ENCODE measurements at regions not wholly inside any gene's neighbourhood (a gene's known extent, or its start where the extent isn't known, plus 50 kb on each side); places are given as distances from the start of the nearest gene placed in this dataset.

DNA sequence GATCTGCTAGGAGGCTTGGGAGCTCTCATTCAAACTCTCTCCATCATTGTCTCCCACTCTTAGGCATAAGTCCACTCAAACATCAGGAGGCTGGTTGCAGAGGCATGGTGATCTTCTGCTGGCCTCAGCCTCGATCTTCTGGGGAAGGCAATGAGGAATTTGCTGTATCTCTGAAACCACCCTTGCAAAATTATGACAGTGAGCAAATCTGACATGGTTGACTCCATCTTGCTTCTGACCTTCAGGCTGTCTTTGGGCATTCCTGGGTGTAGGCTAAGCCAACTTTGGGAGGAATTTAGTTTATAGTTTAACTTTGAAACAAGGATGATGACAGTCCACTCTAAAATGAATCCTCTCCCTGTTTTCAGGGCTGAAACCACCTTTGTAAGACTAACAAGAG is 84.1 kb upstream of the ABCC4 start:
- ATAC-seq = no peak
- TF ChIP-seq RARB (CRISPR knock-in tag; IDR thresholded peaks at IDR 0.05) = no peak
- TF ChIP-seq, protein P1, sequence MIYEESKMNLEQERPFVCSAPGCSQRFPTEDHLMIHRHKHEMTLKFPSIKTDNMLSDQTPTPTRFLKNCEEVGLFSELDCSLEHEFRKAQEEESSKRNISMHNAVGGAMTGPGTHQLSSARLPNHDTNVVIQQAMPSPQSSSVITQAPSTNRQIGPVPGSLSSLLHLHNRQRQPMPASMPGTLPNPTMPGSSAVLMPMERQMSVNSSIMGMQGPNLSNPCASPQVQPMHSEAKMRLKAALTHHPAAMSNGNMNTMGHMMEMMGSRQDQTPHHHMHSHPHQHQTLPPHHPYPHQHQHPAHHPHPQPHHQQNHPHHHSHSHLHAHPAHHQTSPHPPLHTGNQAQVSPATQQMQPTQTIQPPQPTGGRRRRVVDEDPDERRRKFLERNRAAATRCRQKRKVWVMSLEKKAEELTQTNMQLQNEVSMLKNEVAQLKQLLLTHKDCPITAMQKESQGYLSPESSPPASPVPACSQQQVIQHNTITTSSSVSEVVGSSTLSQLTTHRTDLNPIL (CRISPR knock-in tag; IDR thresholded peaks at IDR 0.05; ENCODE audit: low read depth) = no peak
- no peak for TF ChIP-seq ZNF8 (CRISPR knock-in tag; IDR thresholded peaks at IDR 0.05)
- TF ChIP-seq SNAI2 (CRISPR knock-in tag; IDR thresholded peaks at IDR 0.05) = no peak
- TF ChIP-seq ISL1 (CRISPR knock-in tag; IDR thresholded peaks at IDR 0.05) = no peak
- TF ChIP-seq CSDC2 (CRISPR knock-in tag; IDR thresholded peaks at IDR 0.05) = no peak

DNA sequence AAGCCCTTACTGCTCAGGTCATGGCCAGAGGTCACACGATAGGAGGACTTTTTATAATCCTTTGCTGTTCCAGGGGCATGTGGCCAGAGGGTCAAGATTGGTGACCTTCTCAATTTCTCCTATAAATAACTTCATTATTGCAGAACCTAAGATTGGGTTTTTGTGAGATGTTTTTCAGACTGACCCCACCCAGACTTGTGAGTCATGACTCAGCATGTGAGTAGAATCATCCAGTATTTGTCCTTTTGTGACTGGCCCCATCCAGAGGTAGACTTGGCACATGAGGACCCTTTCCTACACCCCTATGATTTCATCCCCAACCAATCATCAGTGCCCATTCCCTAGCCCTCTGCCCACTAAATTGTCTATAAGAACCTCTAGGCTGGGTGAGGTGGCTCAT is 84.5 kb upstream of the ABCC4 start:
- ATAC-seq = no peak
- TF ChIP-seq ESRRG (CRISPR knock-in tag; IDR thresholded peaks at IDR 0.05) (no peak), SNAI2 (CRISPR knock-in tag; IDR thresholded peaks at IDR 0.05) (no peak), ZC3H10 (CRISPR knock-in tag; IDR thresholded peaks at IDR 0.05) (no peak), ZNF565 (CRISPR knock-in tag; conservative IDR thresholded peaks at IDR 0.05; ENCODE audit: low read depth) (no peak), TCF4 (CRISPR knock-in tag; IDR thresholded peaks at IDR 0.05; ENCODE audit: borderline replicate concordance) (no peak), GLIS3 (CRISPR knock-in tag; IDR thresholded peaks at IDR 0.05) (no peak)
- TF ChIP-seq, protein P2, sequence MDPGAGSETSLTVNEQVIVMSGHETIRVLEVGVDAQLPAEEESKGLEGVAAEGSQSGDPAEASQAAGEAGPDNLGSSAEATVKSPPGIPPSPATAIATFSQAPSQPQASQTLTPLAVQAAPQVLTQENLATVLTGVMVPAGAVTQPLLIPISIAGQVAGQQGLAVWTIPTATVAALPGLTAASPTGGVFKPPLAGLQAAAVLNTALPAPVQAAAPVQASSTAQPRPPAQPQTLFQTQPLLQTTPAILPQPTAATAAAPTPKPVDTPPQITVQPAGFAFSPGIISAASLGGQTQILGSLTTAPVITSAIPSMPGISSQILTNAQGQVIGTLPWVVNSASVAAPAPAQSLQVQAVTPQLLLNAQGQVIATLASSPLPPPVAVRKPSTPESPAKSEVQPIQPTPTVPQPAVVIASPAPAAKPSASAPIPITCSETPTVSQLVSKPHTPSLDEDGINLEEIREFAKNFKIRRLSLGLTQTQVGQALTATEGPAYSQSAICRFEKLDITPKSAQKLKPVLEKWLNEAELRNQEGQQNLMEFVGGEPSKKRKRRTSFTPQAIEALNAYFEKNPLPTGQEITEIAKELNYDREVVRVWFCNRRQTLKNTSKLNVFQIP (CRISPR knock-in tag; IDR thresholded peaks at IDR 0.05; ENCODE audit: borderline replicate concordance, low read depth) = no peak
- TF ChIP-seq, protein P3, sequence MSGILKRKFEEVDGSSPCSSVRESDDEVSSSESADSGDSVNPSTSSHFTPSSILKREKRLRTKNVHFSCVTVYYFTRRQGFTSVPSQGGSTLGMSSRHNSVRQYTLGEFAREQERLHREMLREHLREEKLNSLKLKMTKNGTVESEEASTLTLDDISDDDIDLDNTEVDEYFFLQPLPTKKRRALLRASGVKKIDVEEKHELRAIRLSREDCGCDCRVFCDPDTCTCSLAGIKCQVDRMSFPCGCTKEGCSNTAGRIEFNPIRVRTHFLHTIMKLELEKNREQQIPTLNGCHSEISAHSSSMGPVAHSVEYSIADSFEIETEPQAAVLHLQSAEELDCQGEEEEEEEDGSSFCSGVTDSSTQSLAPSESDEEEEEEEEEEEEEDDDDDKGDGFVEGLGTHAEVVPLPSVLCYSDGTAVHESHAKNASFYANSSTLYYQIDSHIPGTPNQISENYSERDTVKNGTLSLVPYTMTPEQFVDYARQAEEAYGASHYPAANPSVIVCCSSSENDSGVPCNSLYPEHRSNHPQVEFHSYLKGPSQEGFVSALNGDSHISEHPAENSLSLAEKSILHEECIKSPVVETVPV (CRISPR knock-in tag; IDR thresholded peaks at IDR 0.05) = no peak

DNA sequence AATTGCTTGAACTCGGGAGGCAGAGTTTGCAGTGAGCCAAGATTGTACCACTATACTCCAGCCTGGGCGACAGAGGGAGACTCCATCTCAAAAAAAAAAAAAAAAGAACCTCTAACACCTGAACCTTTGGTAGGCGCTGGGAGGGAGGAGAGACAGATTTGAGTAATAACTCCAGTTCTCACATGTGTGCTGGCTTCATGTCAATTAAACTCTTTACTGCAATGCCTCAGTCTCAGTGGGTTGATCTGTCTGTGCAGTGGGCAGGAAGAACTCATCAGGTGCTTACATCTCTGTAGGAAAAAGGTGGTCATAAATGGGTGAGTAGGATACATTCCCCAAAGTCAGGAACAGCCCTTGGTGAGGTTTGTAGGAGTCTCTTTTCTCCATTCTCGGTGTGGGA is 85.1 kb upstream of the ABCC4 start:
- TF ChIP-seq SNAI2 (CRISPR knock-in tag; IDR thresholded peaks at IDR 0.05) = no peak
- no peak for ATAC-seq

DNA sequence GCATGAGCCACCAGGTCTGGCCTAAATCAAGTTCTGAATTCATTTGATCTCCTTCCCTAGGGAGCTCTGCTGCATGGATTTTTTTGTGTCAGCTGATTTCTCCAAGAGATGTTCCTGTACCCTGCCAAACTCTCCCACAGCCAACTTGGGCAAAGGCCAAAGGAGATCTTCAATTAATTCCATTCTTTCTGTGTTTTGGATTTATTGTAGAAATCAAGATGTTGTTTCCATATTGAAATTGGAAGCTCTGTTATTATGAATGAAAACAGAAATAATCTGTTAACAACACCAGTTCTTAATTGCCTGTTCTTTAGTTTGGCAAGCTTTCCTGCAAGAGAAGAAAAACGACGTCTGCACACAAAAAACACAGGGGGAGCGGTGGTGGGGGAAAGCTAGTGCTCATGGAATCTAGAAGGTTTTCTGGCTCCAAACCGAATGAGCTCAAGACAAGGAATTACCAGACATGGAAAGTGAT is 86.5 kb upstream of the ABCC4 start:
- peak; percentile 79 for ATAC-seq
- TF ChIP-seq ISL1 (CRISPR knock-in tag; IDR thresholded peaks at IDR 0.05) = peak; percentile 66
- TF ChIP-seq ZFP30 (CRISPR knock-in tag; IDR thresholded peaks at IDR 0.05) = no peak
- TF ChIP-seq, protein P1 (CRISPR knock-in tag; IDR thresholded peaks at IDR 0.05; ENCODE audit: low read depth) = no peak
- peak; percentile 39; the same call in 1 of the 2 replicates for TF ChIP-seq TCF4 (CRISPR knock-in tag; IDR thresholded peaks at IDR 0.05; ENCODE audit: borderline replicate concordance)

DNA sequence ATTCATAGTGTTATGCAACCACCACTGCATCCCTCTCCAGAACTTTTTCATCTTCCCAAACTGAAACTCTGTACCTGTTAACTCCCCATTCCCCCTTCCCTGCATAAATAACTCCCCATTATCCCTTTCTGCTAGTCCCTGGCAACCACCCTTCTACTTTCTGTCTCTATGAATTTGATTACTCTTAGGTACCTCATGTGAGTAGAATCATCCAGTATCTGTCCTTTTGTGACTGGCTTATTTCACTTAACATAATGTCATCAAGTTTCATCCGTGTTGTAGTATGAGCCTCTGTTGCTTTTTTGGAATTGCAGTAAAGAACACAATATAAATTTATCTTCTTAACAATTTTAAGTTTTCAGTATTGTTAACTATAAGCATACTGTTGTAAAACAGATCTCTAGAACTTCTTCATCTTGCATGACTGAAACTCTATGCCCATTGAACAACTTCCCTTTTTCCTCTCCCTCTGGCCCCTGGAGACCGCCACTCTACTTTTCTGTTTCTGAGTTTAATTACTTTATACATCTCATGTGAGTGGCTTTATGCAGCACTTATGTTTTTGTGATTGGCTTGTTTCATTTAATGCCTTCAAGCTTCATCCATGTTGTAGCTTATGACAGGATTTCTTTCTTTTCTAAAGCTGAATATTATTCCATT is 87.3 kb upstream of the ABCC4 start:
- no peak for ATAC-seq
- no peak for TF ChIP-seq ZC3H10 (CRISPR knock-in tag; IDR thresholded peaks at IDR 0.05)
- no peak for TF ChIP-seq ZNF8 (CRISPR knock-in tag; IDR thresholded peaks at IDR 0.05)
- no peak for TF ChIP-seq CSDC2 (CRISPR knock-in tag; IDR thresholded peaks at IDR 0.05)
- TF ChIP-seq SNAI2 (CRISPR knock-in tag; IDR thresholded peaks at IDR 0.05) = no peak
- TF ChIP-seq RARB (CRISPR knock-in tag; IDR thresholded peaks at IDR 0.05) = no peak
- TF ChIP-seq, protein P1 (CRISPR knock-in tag; IDR thresholded peaks at IDR 0.05; ENCODE audit: low read depth) = no peak
- TF ChIP-seq ZFP3 (CRISPR knock-in tag; IDR thresholded peaks at IDR 0.05) = no peak
- TF ChIP-seq OSR1 (CRISPR knock-in tag; IDR thresholded peaks at IDR 0.05) = no peak

DNA sequence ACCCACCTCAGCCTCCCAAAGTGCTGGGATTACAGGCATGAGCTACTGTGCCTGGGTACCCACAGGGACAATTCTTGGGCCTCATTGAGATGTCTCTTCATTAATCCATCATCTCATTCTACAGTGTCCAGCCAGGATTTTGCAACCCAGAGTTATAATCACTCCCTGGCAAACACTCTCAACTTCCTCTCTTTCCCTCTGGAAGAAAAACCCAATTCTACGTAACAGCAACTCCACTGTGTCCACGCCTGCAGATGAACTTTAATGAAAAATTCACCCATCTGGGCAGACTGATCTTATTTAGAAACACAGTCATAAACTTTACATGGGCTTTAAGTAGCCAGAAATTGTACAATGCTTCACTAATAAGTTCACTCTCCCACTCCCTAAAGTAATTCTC is 90.1 kb upstream of the ABCC4 start:
- no peak for ATAC-seq
- TF ChIP-seq BACH2 (CRISPR knock-in tag; IDR thresholded peaks at IDR 0.05; ENCODE audit: borderline replicate concordance) (no peak), OSR1 (CRISPR knock-in tag; IDR thresholded peaks at IDR 0.05) (no peak)
- TF ChIP-seq, protein P4, sequence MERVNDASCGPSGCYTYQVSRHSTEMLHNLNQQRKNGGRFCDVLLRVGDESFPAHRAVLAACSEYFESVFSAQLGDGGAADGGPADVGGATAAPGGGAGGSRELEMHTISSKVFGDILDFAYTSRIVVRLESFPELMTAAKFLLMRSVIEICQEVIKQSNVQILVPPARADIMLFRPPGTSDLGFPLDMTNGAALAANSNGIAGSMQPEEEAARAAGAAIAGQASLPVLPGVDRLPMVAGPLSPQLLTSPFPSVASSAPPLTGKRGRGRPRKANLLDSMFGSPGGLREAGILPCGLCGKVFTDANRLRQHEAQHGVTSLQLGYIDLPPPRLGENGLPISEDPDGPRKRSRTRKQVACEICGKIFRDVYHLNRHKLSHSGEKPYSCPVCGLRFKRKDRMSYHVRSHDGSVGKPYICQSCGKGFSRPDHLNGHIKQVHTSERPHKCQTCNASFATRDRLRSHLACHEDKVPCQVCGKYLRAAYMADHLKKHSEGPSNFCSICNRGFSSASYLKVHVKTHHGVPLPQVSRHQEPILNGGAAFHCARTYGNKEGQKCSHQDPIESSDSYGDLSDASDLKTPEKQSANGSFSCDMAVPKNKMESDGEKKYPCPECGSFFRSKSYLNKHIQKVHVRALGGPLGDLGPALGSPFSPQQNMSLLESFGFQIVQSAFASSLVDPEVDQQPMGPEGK (CRISPR knock-in tag; IDR thresholded peaks at IDR 0.05; ENCODE audit: borderline replicate concordance) = no peak
- TF ChIP-seq, protein P5, sequence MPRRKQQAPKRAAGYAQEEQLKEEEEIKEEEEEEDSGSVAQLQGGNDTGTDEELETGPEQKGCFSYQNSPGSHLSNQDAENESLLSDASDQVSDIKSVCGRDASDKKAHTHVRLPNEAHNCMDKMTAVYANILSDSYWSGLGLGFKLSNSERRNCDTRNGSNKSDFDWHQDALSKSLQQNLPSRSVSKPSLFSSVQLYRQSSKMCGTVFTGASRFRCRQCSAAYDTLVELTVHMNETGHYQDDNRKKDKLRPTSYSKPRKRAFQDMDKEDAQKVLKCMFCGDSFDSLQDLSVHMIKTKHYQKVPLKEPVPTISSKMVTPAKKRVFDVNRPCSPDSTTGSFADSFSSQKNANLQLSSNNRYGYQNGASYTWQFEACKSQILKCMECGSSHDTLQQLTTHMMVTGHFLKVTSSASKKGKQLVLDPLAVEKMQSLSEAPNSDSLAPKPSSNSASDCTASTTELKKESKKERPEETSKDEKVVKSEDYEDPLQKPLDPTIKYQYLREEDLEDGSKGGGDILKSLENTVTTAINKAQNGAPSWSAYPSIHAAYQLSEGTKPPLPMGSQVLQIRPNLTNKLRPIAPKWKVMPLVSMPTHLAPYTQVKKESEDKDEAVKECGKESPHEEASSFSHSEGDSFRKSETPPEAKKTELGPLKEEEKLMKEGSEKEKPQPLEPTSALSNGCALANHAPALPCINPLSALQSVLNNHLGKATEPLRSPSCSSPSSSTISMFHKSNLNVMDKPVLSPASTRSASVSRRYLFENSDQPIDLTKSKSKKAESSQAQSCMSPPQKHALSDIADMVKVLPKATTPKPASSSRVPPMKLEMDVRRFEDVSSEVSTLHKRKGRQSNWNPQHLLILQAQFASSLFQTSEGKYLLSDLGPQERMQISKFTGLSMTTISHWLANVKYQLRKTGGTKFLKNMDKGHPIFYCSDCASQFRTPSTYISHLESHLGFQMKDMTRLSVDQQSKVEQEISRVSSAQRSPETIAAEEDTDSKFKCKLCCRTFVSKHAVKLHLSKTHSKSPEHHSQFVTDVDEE (CRISPR knock-in tag; IDR thresholded peaks at IDR 0.05) = no peak

All from SK-N-SH treated with all-trans-retinoic acid at 6 μM for 48 hours (cell line).